Liver (tissue), 8 donors: ENCODE measurements at regions not wholly inside any gene's neighbourhood (a gene's known extent, or its start where the extent isn't known, plus 50 kb on each side); places are given as distances from the start of the nearest gene placed in this dataset.

Source experiments
- DNase-seq: peaks from one replicate; pipeline ENCODE4 v3.0.0-alpha.2; 2017; ENCODE audit warnings: low spot score
- H3K27ac ChIP-seq, 2 donors: one replicate each; pipeline ENCODE4 v1.7.0; 2013; ENCODE audit warnings: inconsistent platforms in 2 of 2, low read length in 2 of 2, control low read depth in 1 of 2, low read depth in 1 of 2, mild to moderate bottlenecking in 1 of 2
- H3K27me3 ChIP-seq, 4 donors: one replicate each; pipeline versions ENCODE4 v1.6.1 to v1.7.0; 2013; ENCODE audit warnings: low read length in 3 of 4, inconsistent platforms in 1 of 4, mild to moderate bottlenecking in 1 of 4, moderate library complexity in 1 of 4; ENCODE audit not compliant: control insufficient read depth in 4 of 4, insufficient read depth in 4 of 4
- H3K36me3 ChIP-seq, 4 donors: one replicate each; pipeline versions ENCODE4 v1.6.1 to v1.7.0; 2013; ENCODE audit warnings: low read length in 3 of 4, mild to moderate bottlenecking in 3 of 4, low read depth in 1 of 4, moderate library complexity in 1 of 4; ENCODE audit not compliant: control insufficient read depth in 4 of 4, insufficient read depth in 3 of 4
- H3K4me1 ChIP-seq, 4 donors: one replicate each; pipeline versions ENCODE4 v1.6.1 to v1.7.0; 2013; ENCODE audit warnings: low read length in 3 of 4, mild to moderate bottlenecking in 3 of 4, moderate library complexity in 1 of 4; ENCODE audit not compliant: control insufficient read depth in 4 of 4, insufficient read depth in 4 of 4
- H3K4me3 ChIP-seq, 3 donors: one replicate each; pipeline versions ENCODE4 v1.6.1 to v1.7.0; 2013; ENCODE audit warnings: low read length in 3 of 3, control low read depth in 1 of 3, low read depth in 1 of 3, mild to moderate bottlenecking in 1 of 3
- H3K9ac ChIP-seq, 2 donors: one replicate each; pipeline ENCODE4 v1.7.0; 2013; ENCODE audit warnings: low read length in 2 of 2, mild to moderate bottlenecking in 2 of 2, moderate library complexity in 2 of 2, control low read depth in 1 of 2, low read depth in 1 of 2
- H3K9me3 ChIP-seq, 4 donors: one replicate each; pipeline versions ENCODE4 v1.6.1 to v1.7.0; 2013; ENCODE audit warnings: low read length in 3 of 4; ENCODE audit not compliant: control insufficient read depth in 4 of 4
- EGR1 ChIP-seq, 2 donors: IDR thresholded peaks; 2 replicates each; pipeline ENCODE4 v1.6.1; 2016 to 2018; ENCODE audit warnings: antibody characterized with exemption in 2 of 2, low read depth in 2 of 2
- FOXA2 ChIP-seq: IDR thresholded peaks from 2 replicates; pipeline ENCODE4 v1.6.1; 2016; ENCODE audit warnings: antibody characterized with exemption
- GABPA ChIP-seq, 2 donors: IDR thresholded peaks in 1 of 2; conservative IDR thresholded peaks in 1 of 2; 2 replicates each; pipeline ENCODE4 v1.6.1; 2016; ENCODE audit warnings: antibody characterized with exemption in 2 of 2, mild to moderate bottlenecking in 1 of 2, moderate library complexity in 1 of 2
- HNF4G ChIP-seq: IDR thresholded peaks from 2 replicates; pipeline ENCODE4 v1.6.1; 2016; ENCODE audit warnings: antibody characterized with exemption
- RXRA ChIP-seq, 2 donors: IDR thresholded peaks; 2 replicates each; pipeline ENCODE4 v1.6.1; 2017 to 2018; ENCODE audit warnings: antibody characterized with exemption in 2 of 2, mild to moderate bottlenecking in 1 of 2
- SP1 ChIP-seq: IDR thresholded peaks from 2 replicates; pipeline ENCODE4 v1.6.1; 2018; ENCODE audit warnings: antibody characterized with exemption, mild to moderate bottlenecking
- WGBS: extraction: QIAGEN DNeasy Blood & Tissue Kit; methylation state at CpG from one replicate; pipeline ENCODE4 v1.1.7; 2013; 5-methylcytosine and 5-hydroxymethylcytosine counted together
- TF ChIP-seq, protein P1 (sequence below): IDR thresholded peaks from 2 replicates; pipeline ENCODE4 v1.6.1; 2016; ENCODE audit warnings: antibody characterized with exemption
- TF ChIP-seq, protein P2 (sequence below): IDR thresholded peaks from 2 replicates; pipeline ENCODE4 v1.6.1; 2016; ENCODE audit warnings: antibody characterized with exemption
- TF ChIP-seq, protein P3 (sequence below): fragments of 150-350 bp; IDR thresholded peaks from 2 replicates; pipeline ENCODE4 v1.5.1; 2017; ENCODE audit warnings: improper control_type of control experiment, low read depth, low read length; ENCODE audit not compliant: missing input control
- donor health status: healthy.
- donor health status: healthy.
- donor health status: healthy.
- donor health status: healthy.
- donor health status: healthy.

DNA sequence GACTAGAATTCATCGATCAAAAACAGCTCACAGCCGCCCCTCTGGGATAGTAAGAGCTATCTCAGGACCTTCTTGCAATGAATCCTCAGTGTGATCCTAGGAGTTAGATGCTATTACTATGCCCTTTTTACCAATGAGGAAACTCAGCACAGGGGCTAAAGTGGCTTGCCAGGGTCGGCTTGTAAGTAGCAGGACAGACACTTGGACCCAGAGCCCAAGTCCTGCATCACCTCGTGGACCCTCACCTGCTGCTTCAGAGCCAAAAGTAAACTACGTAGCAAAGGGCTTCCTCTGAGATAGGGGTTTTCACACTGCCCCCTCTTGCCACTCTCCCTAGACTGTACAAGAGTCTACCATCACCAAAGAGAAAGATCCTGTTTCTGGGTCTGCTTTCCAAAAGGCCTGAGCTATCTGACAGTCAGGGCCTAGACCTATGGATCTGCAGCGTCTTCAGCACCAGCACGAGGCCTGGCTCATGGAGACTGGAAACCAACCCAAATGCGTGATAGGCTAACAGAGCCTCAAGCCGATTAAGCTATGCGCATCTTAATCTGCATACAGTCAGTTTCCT is 172.3 kb downstream of the ANKRD60 start (continued):
- TF ChIP-seq EGR1 (IDR thresholded peaks at IDR 0.05; ENCODE audit: low read depth in 2 of 2) = no peak
- TF ChIP-seq, protein P1, sequence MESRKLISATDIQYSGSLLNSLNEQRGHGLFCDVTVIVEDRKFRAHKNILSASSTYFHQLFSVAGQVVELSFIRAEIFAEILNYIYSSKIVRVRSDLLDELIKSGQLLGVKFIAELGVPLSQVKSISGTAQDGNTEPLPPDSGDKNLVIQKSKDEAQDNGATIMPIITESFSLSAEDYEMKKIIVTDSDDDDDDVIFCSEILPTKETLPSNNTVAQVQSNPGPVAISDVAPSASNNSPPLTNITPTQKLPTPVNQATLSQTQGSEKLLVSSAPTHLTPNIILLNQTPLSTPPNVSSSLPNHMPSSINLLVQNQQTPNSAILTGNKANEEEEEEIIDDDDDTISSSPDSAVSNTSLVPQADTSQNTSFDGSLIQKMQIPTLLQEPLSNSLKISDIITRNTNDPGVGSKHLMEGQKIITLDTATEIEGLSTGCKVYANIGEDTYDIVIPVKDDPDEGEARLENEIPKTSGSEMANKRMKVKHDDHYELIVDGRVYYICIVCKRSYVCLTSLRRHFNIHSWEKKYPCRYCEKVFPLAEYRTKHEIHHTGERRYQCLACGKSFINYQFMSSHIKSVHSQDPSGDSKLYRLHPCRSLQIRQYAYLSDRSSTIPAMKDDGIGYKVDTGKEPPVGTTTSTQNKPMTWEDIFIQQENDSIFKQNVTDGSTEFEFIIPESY = no peak

DNA sequence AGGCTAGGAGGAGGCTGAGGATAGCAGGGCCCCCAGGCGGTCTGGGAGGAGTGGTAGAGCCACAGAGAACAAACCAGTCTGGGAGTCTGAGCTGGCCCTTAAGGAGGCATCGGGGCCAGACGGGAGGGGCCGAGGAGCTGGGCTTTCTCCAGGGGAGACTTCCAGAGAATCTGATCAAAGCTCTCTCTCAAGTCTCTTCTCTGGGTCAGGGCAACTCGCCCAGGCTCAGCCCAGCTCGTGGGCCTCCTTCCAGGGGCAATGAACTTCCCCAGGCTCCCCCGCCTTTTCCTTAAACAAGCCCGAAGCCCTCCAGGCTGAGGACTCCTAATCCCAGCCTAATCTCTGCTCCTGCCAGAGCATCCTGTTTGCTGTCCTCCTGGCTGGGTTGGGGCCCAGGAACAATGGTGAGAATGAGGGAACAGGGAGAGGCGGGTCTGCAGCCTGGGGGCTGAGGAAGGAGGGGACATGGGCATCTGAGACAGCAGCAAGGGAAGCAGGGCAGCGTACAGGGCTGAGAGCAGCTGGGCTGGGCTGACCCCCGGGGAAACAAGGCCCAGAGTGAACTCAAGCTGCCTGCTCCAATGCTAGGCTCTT is 173.6 kb downstream of the ANKRD60 start:
- TF ChIP-seq HNF4G = no peak
- peak in 1 of 2 donors; percentile 4 for TF ChIP-seq RXRA (IDR thresholded peaks at IDR 0.05)
- no peak for TF ChIP-seq FOXA2
- TF ChIP-seq, protein P2, sequence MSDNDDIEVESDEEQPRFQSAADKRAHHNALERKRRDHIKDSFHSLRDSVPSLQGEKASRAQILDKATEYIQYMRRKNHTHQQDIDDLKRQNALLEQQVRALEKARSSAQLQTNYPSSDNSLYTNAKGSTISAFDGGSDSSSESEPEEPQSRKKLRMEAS = no peak
- TF ChIP-seq, protein P3, sequence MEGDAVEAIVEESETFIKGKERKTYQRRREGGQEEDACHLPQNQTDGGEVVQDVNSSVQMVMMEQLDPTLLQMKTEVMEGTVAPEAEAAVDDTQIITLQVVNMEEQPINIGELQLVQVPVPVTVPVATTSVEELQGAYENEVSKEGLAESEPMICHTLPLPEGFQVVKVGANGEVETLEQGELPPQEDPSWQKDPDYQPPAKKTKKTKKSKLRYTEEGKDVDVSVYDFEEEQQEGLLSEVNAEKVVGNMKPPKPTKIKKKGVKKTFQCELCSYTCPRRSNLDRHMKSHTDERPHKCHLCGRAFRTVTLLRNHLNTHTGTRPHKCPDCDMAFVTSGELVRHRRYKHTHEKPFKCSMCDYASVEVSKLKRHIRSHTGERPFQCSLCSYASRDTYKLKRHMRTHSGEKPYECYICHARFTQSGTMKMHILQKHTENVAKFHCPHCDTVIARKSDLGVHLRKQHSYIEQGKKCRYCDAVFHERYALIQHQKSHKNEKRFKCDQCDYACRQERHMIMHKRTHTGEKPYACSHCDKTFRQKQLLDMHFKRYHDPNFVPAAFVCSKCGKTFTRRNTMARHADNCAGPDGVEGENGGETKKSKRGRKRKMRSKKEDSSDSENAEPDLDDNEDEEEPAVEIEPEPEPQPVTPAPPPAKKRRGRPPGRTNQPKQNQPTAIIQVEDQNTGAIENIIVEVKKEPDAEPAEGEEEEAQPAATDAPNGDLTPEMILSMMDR = no peak
- TF ChIP-seq, protein P1 = no peak
- Histone ChIP-seq H3K27me3 (peaks cover 0 to 8% (median 0%) of the 10 kb centered on the region in 4 donors), H3K4me3 (no peak overlapping the region), H3K36me3 (no peaks in the 10 kb centered on the region), H3K9me3 (peaks cover 0 to 7% (median 3%) of the 10 kb centered on the region in 4 donors), H3K4me1 (no peaks in the 10 kb centered on the region), H3K9ac (no peak overlapping the region), H3K27ac (peak overlapping the region in 1 of 2 donors; percentile 9)
- peak; percentile 22 for DNase-seq
- 36% methylated on average over 11 of the region's 11 CpGs for WGBS

DNA sequence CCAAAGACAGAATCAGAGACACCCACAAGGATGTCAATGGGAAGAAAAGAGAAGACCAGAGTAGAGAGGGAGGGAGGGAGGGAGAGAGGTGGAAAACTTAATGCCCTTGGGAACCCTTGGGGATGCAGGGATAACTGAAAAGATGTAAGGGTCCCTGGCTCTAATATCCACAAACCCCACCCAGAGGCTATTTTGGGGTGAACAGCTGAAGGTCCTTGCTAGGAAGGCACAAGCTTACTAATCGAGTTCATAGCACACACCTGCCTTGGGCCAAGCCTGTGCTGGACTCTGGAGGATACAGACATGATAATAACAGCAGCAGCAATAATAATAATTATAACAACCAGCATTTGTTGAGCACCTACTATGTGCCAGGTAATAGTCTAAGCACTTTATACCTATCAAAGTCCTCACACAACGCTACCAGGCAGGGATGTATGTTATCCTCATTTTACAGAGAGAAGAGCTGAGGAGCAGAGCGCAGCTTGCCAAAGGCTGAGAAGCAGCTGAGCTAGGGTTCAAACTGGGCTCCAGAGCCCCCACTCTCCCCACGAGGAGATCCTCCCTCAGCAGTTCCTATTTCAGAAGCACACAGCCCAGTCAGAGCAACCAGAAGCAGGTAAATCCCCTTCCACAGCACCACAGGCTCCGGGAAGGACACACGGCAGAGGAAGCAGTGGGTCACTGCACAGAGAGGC is 174.2 kb downstream of the ANKRD60 start:
- H3K9me3 ChIP-seq = peaks cover 0 to 7% (median 3%) of the 10 kb centered on the region in 4 donors
- no peak for DNase-seq
- H3K27ac ChIP-seq = no peak overlapping the region
- H3K27me3 ChIP-seq = peaks cover 0 to 8% (median 0%) of the 10 kb centered on the region in 4 donors
- no peaks in the 10 kb centered on the region for H3K36me3 ChIP-seq
- H3K9ac ChIP-seq = no peak overlapping the region
- H3K4me3 ChIP-seq = no peak overlapping the region
- TF ChIP-seq, protein P3 = no peak
- TF ChIP-seq RXRA (IDR thresholded peaks at IDR 0.05) (no peak), EGR1 (IDR thresholded peaks at IDR 0.05; ENCODE audit: low read depth in 2 of 2) (no peak), SP1 (no peak), GABPA (IDR thresholded peaks at IDR 0.05 in 1 of 2, conservative IDR thresholded peaks at IDR 0.05 in 1 of 2) (no peak)
- H3K4me1 ChIP-seq = no peaks in the 10 kb centered on the region
- WGBS = 51% methylated on average over 6 of the region's 6 CpGs
